ENCODE measurements at regions not wholly inside any gene's neighbourhood (a gene's known extent, or its start where the extent isn't known, plus 50 kb on each side); places are given as distances from the start of the nearest gene placed in this dataset.

DNA sequence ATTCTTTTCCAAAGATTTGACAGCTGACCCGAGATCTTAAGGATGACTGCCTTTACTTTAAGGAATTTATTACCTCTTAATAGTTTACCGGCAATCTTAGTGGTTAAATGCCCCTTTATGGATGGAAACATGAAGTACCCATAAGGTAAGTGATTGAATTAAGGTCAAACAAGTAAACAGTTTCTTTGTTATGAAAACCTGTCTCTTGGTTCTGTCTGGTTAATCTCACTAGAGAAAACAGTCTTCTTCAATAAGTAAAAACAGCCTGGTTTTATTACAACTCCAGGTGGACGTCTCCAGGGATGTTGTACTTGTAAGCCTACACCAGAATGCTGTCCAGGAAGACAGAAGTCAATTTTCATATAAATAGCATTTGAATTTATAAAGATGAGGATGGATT is 161.8 kb upstream of the MTPN start:
- no peaks in the 10 kb centered on the region for H3K9me3 ChIP-seq (replicated peaks; ENCODE audit: control insufficient read depth, insufficient read depth, low read length)
- no peaks in the 10 kb centered on the region for H4K20me1 ChIP-seq (replicated peaks; ENCODE audit: control insufficient read depth, extremely low read depth, insufficient read depth, low read length)
- ChIA-PET POLR2A (no interaction called here), CTCF (no interaction called here)
- dilution Hi-C loops (cut with MboI; ENCODE audit: extremely low pct_ligation_motif_present, low sequenced_read_pairs) (no loop called here), intact Hi-C loops (cut with micrococcal nuclease) (no loop called here)
- no peak overlapping the region for H3K4me2 ChIP-seq (ENCODE audit: insufficient read depth, low read length)
- H3K4me3 ChIP-seq (replicated peaks in 1 of 3; ENCODE audit: insufficient read depth in 1 of 3, low read depth in 1 of 3, low read length in 3 of 3): no peak overlapping the region
- H3K27ac ChIP-seq (ENCODE audit: insufficient read depth, low read depth, low read length): no peak overlapping the region
- DNase-seq (ENCODE audit: low read depth, low spot score) (no peak), FAIRE-seq (no peak)
- H3K9me1 ChIP-seq (replicated peaks; ENCODE audit: control insufficient read depth, extremely low read depth, insufficient read depth, low read length): no peaks in the 10 kb centered on the region
- H3K27me3 ChIP-seq (ENCODE audit: control insufficient read depth in 2 of 2, insufficient read depth in 2 of 2, low read length in 2 of 2): no peaks in the 10 kb centered on the region
- no peak overlapping the region for H3K9ac ChIP-seq (replicated peaks; ENCODE audit: extremely low read depth, insufficient read depth, low read length)
- no TSS peak for BruUV-seq (replicated peaks)
- H2AFZ ChIP-seq (ENCODE audit: low read depth, low read length): no peak overlapping the region
- no peaks in the 10 kb centered on the region for H3K79me2 ChIP-seq (ENCODE audit: control insufficient read depth, insufficient read depth, low read length)
- no peaks in the 10 kb centered on the region for H3K36me3 ChIP-seq (ENCODE audit: control insufficient read depth in 2 of 2, extremely low read depth in 1 of 2, insufficient read depth in 2 of 2, low read length in 2 of 2)
- TF ChIP-seq, protein P1, sequence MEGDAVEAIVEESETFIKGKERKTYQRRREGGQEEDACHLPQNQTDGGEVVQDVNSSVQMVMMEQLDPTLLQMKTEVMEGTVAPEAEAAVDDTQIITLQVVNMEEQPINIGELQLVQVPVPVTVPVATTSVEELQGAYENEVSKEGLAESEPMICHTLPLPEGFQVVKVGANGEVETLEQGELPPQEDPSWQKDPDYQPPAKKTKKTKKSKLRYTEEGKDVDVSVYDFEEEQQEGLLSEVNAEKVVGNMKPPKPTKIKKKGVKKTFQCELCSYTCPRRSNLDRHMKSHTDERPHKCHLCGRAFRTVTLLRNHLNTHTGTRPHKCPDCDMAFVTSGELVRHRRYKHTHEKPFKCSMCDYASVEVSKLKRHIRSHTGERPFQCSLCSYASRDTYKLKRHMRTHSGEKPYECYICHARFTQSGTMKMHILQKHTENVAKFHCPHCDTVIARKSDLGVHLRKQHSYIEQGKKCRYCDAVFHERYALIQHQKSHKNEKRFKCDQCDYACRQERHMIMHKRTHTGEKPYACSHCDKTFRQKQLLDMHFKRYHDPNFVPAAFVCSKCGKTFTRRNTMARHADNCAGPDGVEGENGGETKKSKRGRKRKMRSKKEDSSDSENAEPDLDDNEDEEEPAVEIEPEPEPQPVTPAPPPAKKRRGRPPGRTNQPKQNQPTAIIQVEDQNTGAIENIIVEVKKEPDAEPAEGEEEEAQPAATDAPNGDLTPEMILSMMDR (IDR thresholded peaks at IDR 0.05; ENCODE audit: extremely low read depth in 1 of 2, insufficient read depth in 1 of 2, low read depth in 1 of 2, low read length in 2 of 2): no peak
- TF ChIP-seq, protein P2, sequence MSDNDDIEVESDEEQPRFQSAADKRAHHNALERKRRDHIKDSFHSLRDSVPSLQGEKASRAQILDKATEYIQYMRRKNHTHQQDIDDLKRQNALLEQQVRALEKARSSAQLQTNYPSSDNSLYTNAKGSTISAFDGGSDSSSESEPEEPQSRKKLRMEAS (IDR thresholded peaks at IDR 0.05; ENCODE audit: insufficient read depth, insufficient read length): no peak
- TF ChIP-seq EZH2 (IDR thresholded peaks at IDR 0.05; ENCODE audit: borderline replicate concordance, low read depth, low read length, severe bottlenecking): no peak
- no peak for TF ChIP-seq JUN (IDR thresholded peaks at IDR 0.05; ENCODE audit: borderline replicate concordance, insufficient read depth, insufficient read length, low read depth)
- TF ChIP-seq FOS (IDR thresholded peaks at IDR 0.05; ENCODE audit: borderline replicate concordance, insufficient read depth, low read length): no peak
- no peaks in the 10 kb centered on the region for H3K4me1 ChIP-seq (ENCODE audit: control insufficient read depth, extremely low read depth, insufficient read depth, low read length)

DNA sequence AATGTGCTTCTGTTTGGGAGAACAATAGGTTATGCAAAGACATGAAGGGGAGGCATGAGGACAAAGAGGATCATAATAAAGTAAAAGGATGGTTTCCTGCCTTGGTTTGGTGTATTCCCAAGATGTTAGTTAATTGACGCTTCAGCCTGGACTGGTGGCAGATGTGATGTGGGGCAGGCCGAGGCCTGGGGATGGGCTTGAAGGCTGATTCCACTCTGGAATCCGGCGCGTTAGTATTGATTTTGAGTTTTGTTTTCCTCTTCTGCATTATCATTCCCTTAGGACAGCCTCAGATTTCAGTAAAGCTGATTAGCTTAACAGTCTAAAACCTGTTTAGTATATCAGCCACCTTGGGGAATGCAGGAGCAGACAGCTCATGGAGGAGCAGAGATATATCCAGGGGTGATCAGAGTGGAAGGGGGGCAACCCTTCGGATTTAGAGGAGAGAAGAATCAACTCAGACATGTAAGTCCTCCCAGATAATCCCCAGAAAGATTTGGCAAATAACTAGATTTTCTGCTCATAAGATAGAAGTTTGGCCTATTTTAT is 159.8 kb upstream of the MTPN start:
- H3K9me1 ChIP-seq (replicated peaks; ENCODE audit: control insufficient read depth, extremely low read depth, insufficient read depth, low read length): no peaks in the 10 kb centered on the region
- dilution Hi-C loops (cut with MboI; ENCODE audit: extremely low pct_ligation_motif_present, low sequenced_read_pairs): no loop called here
- no peak overlapping the region for H3K27ac ChIP-seq (ENCODE audit: insufficient read depth, low read depth, low read length)
- H3K4me2 ChIP-seq (ENCODE audit: insufficient read depth, low read length): no peak overlapping the region
- no peaks in the 10 kb centered on the region for H3K36me3 ChIP-seq (ENCODE audit: control insufficient read depth in 2 of 2, extremely low read depth in 1 of 2, insufficient read depth in 2 of 2, low read length in 2 of 2)
- no peaks in the 10 kb centered on the region for H3K27me3 ChIP-seq (ENCODE audit: control insufficient read depth in 2 of 2, insufficient read depth in 2 of 2, low read length in 2 of 2)
- H4K20me1 ChIP-seq (replicated peaks; ENCODE audit: control insufficient read depth, extremely low read depth, insufficient read depth, low read length): no peaks in the 10 kb centered on the region
- ChIA-PET CTCF (no interaction called here), POLR2A (no interaction called here)
- no peaks in the 10 kb centered on the region for H3K9me3 ChIP-seq (replicated peaks; ENCODE audit: control insufficient read depth, insufficient read depth, low read length)
- no peak overlapping the region for H3K4me3 ChIP-seq (replicated peaks in 1 of 3; ENCODE audit: insufficient read depth in 1 of 3, low read depth in 1 of 3, low read length in 3 of 3)
- no peak overlapping the region for H2AFZ ChIP-seq (ENCODE audit: low read depth, low read length)
- no peak for FAIRE-seq
- BruUV-seq (replicated peaks): no TSS peak
- TF ChIP-seq, protein P2 (IDR thresholded peaks at IDR 0.05; ENCODE audit: insufficient read depth, insufficient read length): no peak
- TF ChIP-seq EZH2 (IDR thresholded peaks at IDR 0.05; ENCODE audit: borderline replicate concordance, low read depth, low read length, severe bottlenecking) (no peak), POLR2AphosphoS5 (IDR thresholded peaks at IDR 0.05; ENCODE audit: insufficient read depth, low read depth, low read length) (no peak), MYC (IDR thresholded peaks at IDR 0.05; ENCODE audit: low read depth, low read length) (no peak), FOS (IDR thresholded peaks at IDR 0.05; ENCODE audit: borderline replicate concordance, insufficient read depth, low read length) (no peak), POLR2A (IDR thresholded peaks at IDR 0.05; ENCODE audit: low read depth, low read length) (no peak), GATA2 (IDR thresholded peaks at IDR 0.05; ENCODE audit: insufficient read depth, insufficient read length, low read depth, low read length) (no peak)
- H3K9ac ChIP-seq (replicated peaks; ENCODE audit: extremely low read depth, insufficient read depth, low read length): no peak overlapping the region
- no peaks in the 10 kb centered on the region for H3K4me1 ChIP-seq (ENCODE audit: control insufficient read depth, extremely low read depth, insufficient read depth, low read length)
- no peak for DNase-seq (ENCODE audit: low read depth, low spot score)
- H3K79me2 ChIP-seq (ENCODE audit: control insufficient read depth, insufficient read depth, low read length): no peaks in the 10 kb centered on the region
- intact Hi-C loops (cut with micrococcal nuclease): no loop called here

All from endothelial cell of umbilical vein (primary cell).